Skeletal muscle satellite cell (primary cell): ENCODE measurements at regions not wholly inside any gene's neighbourhood (a gene's known extent, or its start where the extent isn't known, plus 50 kb on each side); places are given as distances from the start of the nearest gene placed in this dataset.

Source experiments
- H3K27me3 ChIP-seq: 2 replicates; pipeline ENCODE4 v1.7.0; 2013; ENCODE audit warnings: low read length; ENCODE audit not compliant: control insufficient read depth, insufficient read depth
- H3K36me3 ChIP-seq: 2 replicates; pipeline ENCODE4 v1.7.0; 2013; ENCODE audit warnings: mild to moderate bottlenecking, control low read depth, low read length; ENCODE audit not compliant: insufficient read depth
- H3K4me1 ChIP-seq: 2 replicates; pipeline ENCODE4 v1.7.0; 2013; ENCODE audit warnings: low read length; ENCODE audit not compliant: control insufficient read depth, insufficient read depth
- H3K4me2 ChIP-seq: 2 replicates; pipeline ENCODE4 v1.7.0; 2013; ENCODE audit warnings: mild to moderate bottlenecking, low read length
- H3K4me3 ChIP-seq: 2 replicates; pipeline ENCODE4 v1.7.0; 2013; ENCODE audit warnings: low read length
- H3K9ac ChIP-seq: 2 replicates; pipeline ENCODE4 v1.7.0; 2013; ENCODE audit warnings: mild to moderate bottlenecking, low read depth, low read length, moderate library complexity
- H3K9me3 ChIP-seq: replicated peaks from 2 replicates; pipeline ENCODE4 v1.7.0; 2013; ENCODE audit warnings: mild to moderate bottlenecking, control low read depth, low read length

DNA sequence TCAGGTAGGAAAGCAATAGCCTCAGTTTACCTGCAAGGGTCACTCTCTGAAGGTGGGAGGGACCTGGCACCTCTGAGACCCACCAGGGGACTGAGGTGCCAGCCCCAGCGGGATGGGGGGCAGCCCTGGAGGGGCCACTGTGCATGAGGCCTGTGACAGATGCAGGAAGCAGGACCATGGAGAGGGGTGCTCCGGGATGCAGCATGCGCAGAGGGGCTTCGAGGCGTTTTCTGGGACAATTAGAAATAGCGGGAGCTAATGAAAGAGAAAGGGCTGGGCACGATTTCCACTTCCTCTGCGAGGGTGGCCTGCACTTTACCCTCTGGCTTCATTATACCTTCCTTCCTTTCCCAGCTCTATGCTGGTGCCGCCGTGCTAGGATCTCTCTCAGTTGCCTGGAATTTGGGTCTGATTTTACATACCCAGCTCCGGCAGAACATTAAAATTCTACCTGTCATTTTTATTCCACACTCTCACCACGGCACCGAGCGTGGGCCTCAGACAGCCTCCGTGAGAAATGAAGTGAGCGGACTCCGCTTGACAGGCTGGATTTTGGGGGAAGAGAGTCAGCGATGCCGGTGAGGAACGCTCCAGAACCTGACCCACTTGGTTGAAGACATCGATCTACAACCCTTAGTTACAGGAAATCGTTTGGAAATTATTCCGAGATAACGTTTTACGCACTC is 333.9 kb upstream of the PFKP start:
- Histone ChIP-seq H3K4me2 (no peak overlapping the region), H3K9ac (no peak overlapping the region), H3K27me3 (no peaks in the 10 kb centered on the region), H3K36me3 (no peaks in the 10 kb centered on the region), H3K4me3 (no peak overlapping the region), H3K9me3 (no peaks in the 10 kb centered on the region), H3K4me1 (no peaks in the 10 kb centered on the region)

GRCh38 chr10:2731940-2732339 is 335.4 kb upstream of the PFKP start:
- no peak overlapping the region for H3K4me3 ChIP-seq
- H3K9me3 ChIP-seq = no peaks in the 10 kb centered on the region
- no peaks in the 10 kb centered on the region for H3K27me3 ChIP-seq
- H3K36me3 ChIP-seq = no peaks in the 10 kb centered on the region
- H3K4me2 ChIP-seq = no peak overlapping the region
- H3K4me1 ChIP-seq = no peaks in the 10 kb centered on the region
- no peak overlapping the region for H3K9ac ChIP-seq

DNA sequence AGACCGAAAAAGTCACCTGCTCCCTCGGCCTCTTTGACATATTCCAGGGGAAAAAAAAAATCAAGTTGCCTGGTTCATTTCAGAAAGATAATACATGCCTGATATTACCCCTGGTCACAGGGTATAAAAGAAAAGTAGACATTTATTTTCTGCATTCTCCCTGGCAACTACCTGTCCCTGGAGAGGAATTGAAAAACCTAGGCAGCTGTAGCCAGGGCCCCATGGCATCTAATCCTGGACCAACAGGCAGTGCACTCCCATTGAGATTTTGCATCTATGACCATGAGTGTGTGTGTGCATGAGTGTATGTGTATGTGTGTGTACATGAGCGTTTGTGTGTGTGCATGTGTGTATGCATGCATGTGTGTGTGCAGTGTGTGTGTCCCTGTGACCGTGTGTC is 338.2 kb upstream of the PFKP start:
- Histone ChIP-seq H3K4me2 (no peak overlapping the region), H3K27me3 (no peaks in the 10 kb centered on the region), H3K9me3 (no peaks in the 10 kb centered on the region), H3K4me3 (no peak overlapping the region), H3K36me3 (no peaks in the 10 kb centered on the region), H3K9ac (no peak overlapping the region), H3K4me1 (no peaks in the 10 kb centered on the region)

- Histone ChIP-seq H3K9ac (no peak overlapping the region), H3K36me3 (no peaks in the 10 kb centered on the region), H3K4me3 (no peak overlapping the region), H3K9me3 (no peaks in the 10 kb centered on the region), H3K4me1 (no peaks in the 10 kb centered on the region), H3K4me2 (no peak overlapping the region), H3K27me3 (no peaks in the 10 kb centered on the region)
These were observed 339.3 kb upstream of the PFKP start for GRCh38 chr10:2728087-2728486.

DNA sequence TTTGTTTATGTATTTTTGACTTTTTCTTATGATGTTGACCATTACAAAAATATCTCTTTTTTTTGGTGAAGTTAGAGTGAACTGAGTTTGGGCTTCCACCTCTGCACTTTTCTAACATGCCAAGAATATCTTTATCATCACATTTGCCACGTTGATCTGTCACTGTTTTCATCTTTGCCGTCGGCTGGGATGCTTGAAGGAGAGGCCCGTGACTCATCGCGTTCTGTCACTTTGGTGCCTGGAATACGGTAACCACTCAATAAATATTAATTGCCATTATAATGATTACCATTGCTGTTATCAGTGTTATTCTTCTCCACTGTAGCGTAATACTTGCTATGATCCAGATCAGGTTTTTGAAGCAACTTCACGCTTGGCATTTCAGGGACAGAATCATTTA is 350.8 kb upstream of the PFKP start:
- Histone ChIP-seq H3K9me3 (peaks cover 3% of the 10 kb centered on the region), H3K9ac (no peak overlapping the region)

DNA sequence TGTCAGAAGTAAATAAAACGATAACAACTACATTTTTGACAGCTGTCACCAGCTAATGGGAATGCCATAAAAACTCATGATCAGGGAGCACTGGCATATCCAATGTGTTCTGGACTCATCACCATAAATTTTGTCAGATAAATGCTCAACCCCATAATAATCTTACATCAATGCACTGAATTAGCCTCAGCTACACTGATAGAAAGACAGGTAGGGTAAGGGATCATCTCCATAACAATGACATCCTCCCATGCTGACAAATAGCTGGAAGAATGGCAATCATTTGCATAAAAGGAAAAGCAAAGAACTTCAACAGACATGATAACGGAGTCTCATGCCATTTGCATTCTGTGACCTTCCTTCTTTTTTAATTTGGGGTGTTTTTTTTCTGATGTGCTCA is 352.8 kb upstream of the PFKP start:
- H3K36me3 ChIP-seq = no peaks in the 10 kb centered on the region
- no peaks in the 10 kb centered on the region for H3K27me3 ChIP-seq
- peaks cover 9% of the 10 kb centered on the region for H3K9me3 ChIP-seq
- H3K4me2 ChIP-seq = no peak overlapping the region
- no peak overlapping the region for H3K9ac ChIP-seq
- no peaks in the 10 kb centered on the region for H3K4me1 ChIP-seq
- no peak overlapping the region for H3K4me3 ChIP-seq

More for the DNA sequence above, 350.8 kb upstream of the PFKP start:
- Histone ChIP-seq H3K27me3 (no peaks in the 10 kb centered on the region), H3K36me3 (no peaks in the 10 kb centered on the region), H3K4me1 (no peaks in the 10 kb centered on the region), H3K4me2 (no peak overlapping the region), H3K4me3 (no peak overlapping the region)

DNA sequence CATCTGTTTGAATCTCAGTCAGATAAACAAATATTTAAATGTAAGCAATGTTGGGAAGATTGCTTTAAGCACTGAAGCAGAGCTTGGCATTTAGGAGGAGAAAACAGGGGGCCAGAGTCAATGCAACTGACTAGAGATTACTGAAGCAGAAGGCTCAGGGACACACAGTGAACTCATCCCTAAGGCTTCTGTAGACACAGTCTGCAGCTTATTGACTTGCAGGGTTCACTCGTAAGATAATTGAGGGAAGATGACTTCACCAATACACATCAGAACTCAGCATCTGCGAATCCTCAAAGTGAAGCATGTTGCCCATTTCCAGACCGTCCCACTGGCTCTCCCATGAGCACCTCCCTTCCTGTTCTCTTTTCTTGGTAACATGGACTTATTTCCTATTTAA is 363.4 kb upstream of the PFKP start:
- Histone ChIP-seq H3K4me1 (no peaks in the 10 kb centered on the region), H3K9ac (no peak overlapping the region), H3K4me3 (no peak overlapping the region), H3K9me3 (peaks cover 13% of the 10 kb centered on the region), H3K27me3 (no peaks in the 10 kb centered on the region), H3K4me2 (no peak overlapping the region), H3K36me3 (no peaks in the 10 kb centered on the region)

DNA sequence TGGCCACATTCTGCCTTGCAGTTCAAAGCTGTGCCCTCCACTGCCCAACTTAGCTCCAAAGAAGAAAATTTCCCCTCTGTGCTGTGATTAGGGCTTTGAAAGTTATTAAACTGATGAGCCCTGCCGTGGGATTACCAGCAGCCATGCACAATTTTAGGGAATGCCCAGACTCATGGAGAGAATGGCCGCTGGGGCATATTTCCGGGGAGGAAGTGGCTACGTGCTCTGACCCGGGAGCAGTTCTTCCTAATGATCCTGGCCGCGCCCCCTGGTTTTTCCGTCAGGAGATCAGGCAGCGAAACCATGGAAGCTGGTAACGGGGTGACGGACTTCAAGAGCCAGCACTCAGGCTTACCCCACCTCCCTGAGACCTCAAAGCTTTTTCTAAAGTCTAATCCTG is 365.5 kb upstream of the PFKP start:
- Histone ChIP-seq H3K4me3 (no peak overlapping the region), H3K9me3 (peaks cover 13% of the 10 kb centered on the region), H3K9ac (no peak overlapping the region), H3K4me2 (no peak overlapping the region), H3K27me3 (no peaks in the 10 kb centered on the region), H3K36me3 (no peaks in the 10 kb centered on the region), H3K4me1 (no peaks in the 10 kb centered on the region)

DNA sequence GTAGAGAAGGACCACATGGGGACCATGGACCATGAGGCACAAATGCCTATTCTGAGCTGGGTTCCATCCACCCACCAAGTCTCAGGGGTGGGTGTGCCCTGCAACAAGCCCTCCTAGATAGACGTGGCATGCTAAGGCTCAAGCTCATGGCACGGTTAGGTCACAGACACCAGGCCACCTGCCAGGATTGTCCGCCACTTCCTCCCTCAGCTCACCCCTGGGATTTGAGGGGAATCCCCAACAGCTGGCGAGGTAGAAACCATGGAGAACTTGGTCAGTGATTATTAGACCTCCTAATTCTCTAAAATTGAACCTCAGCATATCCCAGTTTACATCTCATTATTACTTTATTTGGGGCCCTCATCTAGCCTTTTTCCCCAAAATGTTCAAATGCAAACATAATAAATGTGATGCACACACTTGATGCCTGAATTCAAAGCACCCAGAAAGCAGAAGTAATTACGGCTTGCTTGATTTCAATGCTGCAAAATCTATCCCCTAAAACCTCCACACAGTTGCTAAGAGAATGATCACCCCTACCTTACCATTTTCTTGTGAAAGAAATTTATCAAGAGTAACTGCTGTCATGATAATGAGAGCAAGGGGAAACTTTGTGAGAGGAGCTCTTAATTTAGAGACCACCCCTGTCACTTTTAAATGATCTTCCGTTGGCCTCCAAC is 366.6 kb upstream of the PFKP start:
- H3K4me3 ChIP-seq = no peak overlapping the region
- H3K36me3 ChIP-seq = no peaks in the 10 kb centered on the region
- no peaks in the 10 kb centered on the region for H3K4me1 ChIP-seq
- H3K4me2 ChIP-seq = no peak overlapping the region
- peaks cover 13% of the 10 kb centered on the region for H3K9me3 ChIP-seq
- H3K9ac ChIP-seq = no peak overlapping the region
- no peaks in the 10 kb centered on the region for H3K27me3 ChIP-seq

GRCh38 chr10:2688958-2689357 is 378.4 kb upstream of the PFKP start:
- Histone ChIP-seq H3K9ac (no peak overlapping the region), H3K36me3 (no peaks in the 10 kb centered on the region), H3K4me3 (no peak overlapping the region), H3K27me3 (no peaks in the 10 kb centered on the region), H3K4me1 (no peaks in the 10 kb centered on the region), H3K9me3 (no peaks in the 10 kb centered on the region), H3K4me2 (no peak overlapping the region)

DNA sequence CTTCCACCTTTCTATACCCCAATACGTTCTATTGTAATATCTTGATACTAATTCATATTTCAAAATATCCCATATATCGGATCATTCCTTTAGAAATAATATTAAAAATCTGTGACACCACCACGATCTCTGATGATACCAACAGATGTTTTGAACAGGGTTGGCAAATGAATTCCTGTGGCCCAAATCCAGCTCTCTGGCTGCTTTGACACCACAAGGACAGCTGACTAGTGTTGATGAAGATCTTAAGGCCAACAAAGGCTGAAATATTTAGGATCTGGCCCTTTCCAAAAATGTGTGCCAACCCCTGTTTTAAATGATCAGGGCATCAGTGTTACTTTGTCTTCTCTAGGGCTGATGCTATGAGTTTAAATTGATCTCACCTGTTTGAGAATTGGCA is 380.7 kb upstream of the PFKP start:
- Histone ChIP-seq H3K9me3 (no peaks in the 10 kb centered on the region), H3K27me3 (no peaks in the 10 kb centered on the region), H3K36me3 (no peaks in the 10 kb centered on the region), H3K9ac (no peak overlapping the region), H3K4me3 (no peak overlapping the region), H3K4me2 (no peak overlapping the region), H3K4me1 (no peaks in the 10 kb centered on the region)

DNA sequence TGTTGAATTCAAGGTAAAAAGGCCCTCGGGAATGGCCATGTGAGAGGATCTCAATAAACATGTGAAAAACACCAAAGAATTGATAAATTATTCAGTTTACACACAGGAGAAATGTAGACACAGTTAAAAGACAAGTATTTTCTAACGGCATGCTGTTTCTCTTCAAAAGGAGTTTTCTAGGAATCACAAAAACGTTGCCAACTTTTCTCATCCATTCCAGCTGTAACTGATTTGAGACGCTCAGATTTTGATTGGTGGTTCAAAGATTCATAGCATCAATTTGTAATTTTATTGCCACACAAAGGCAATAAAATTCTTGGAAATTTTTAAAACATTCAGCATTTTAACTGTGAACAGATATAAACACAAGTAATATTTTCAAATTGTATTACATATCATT is 384.9 kb upstream of the PFKP start:
- Histone ChIP-seq H3K9me3 (no peaks in the 10 kb centered on the region), H3K9ac (no peak overlapping the region), H3K4me3 (no peak overlapping the region), H3K27me3 (no peaks in the 10 kb centered on the region), H3K36me3 (no peaks in the 10 kb centered on the region), H3K4me1 (no peaks in the 10 kb centered on the region), H3K4me2 (no peak overlapping the region)
